HEK293T (cell line): ENCODE measurements at regions not wholly inside any gene's neighbourhood (a gene's known extent, or its start where the extent isn't known, plus 50 kb on each side); places are given as distances from the start of the nearest gene placed in this dataset.

Source experiments
- BHLHE40 ChIP-seq: fragments of 450-650 bp; IDR thresholded peaks from 2 replicates; pipeline ENCODE4 v1.6.1; 2016; ENCODE audit warnings: mild to moderate bottlenecking, moderate library complexity, borderline replicate concordance
- ELF4 ChIP-seq: fragments of 450-650 bp; IDR thresholded peaks from 2 replicates; pipeline ENCODE4 v1.6.1; 2017; ENCODE audit warnings: antibody characterized with exemption
- FOXK2 ChIP-seq: fragments of 450-650 bp; IDR thresholded peaks from 2 replicates; pipeline ENCODE4 v1.6.1; 2016; ENCODE audit warnings: mild to moderate bottlenecking
- LEF1 ChIP-seq: fragments of 450-650 bp; IDR thresholded peaks from 2 replicates; pipeline ENCODE4 v1.6.1; 2017; ENCODE audit warnings: mild to moderate bottlenecking, borderline replicate concordance
- NFRKB ChIP-seq: fragments of 450-650 bp; IDR thresholded peaks from 2 replicates; pipeline ENCODE4 v1.6.1; 2016; ENCODE audit warnings: mild to moderate bottlenecking, moderate library complexity
- SP1 ChIP-seq: fragments of 450-650 bp; IDR thresholded peaks from 2 replicates; pipeline ENCODE4 v1.6.1; 2017

DNA sequence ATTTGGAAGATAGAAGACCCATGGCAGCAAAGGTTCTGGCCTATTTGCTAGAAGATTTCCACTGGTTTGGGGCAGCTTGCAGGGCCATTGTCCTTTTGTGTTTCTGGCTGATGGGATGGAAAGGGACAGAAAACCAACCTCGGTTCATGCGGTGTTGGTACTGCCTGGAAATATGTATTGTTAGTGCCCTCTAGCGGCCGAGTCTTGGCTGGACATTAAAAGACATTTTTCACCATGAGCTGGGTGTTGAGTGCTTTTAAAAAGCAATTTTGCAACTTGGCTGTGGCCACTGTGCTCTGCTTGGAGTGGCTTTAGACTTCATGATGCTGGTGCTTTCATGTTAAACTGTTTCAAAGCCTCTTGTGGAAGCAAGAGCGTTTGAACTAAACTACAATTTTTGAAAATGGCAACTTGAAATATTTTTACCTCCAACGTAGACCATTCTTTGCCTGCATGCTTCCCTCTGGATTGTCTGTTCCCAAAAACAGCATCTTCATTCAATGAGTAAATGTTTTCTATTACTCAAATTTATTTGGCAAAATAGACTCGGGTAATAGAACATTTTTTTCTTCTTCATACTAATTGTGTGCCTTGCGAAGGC lies 102.7 kb upstream of the TBX5 start:
- TF ChIP-seq BHLHE40 (no peak), ELF4 (no peak), FOXK2 (no peak), SP1 (no peak), NFRKB (no peak), LEF1 (no peak)
